GM23248 (cell line): ENCODE measurements at regions not wholly inside any gene's neighbourhood (a gene's known extent, or its start where the extent isn't known, plus 50 kb on each side); places are given as distances from the start of the nearest gene placed in this dataset.
A peak's percentile ranks its signal among the peaks of the same experiment; 100 is the strongest.

Experiments
- DNase-seq: peaks from one replicate; pipeline ENCODE4 v3.0.0-alpha.2; 2015
- H2AFZ ChIP-seq: fragments of 200-600 bp; sonication (generic); 2 replicates; pipeline ENCODE4 v1.6.1; 2016; ENCODE audit warnings: antibody characterized with exemption
- H3F3A ChIP-seq: fragments of 200-600 bp; sonication (generic); 2 replicates; pipeline ENCODE4 v1.6.1; 2016; ENCODE audit warnings: mild to moderate bottlenecking, antibody characterized with exemption, mixed run types; ENCODE audit not compliant: insufficient read depth
- H3K27ac ChIP-seq: fragments of 200-600 bp; sonication (generic); 2 replicates; pipeline ENCODE4 v1.5.1; 2016; ENCODE audit warnings: mild to moderate bottlenecking
- H3K27me3 ChIP-seq: fragments of 200-600 bp; sonication (generic); replicated peaks from 2 replicates; pipeline ENCODE4 v1.6.1; 2016; ENCODE audit warnings: mild to moderate bottlenecking; ENCODE audit not compliant: insufficient read depth
- H3K36me3 ChIP-seq: fragments of 200-600 bp; sonication (generic); 2 replicates; pipeline ENCODE4 v1.6.1; 2016; ENCODE audit warnings: low read depth, mild to moderate bottlenecking
- H3K4me1 ChIP-seq: fragments of 200-600 bp; sonication (generic); 2 replicates; pipeline ENCODE4 v1.6.1; 2016; ENCODE audit warnings: mild to moderate bottlenecking; ENCODE audit not compliant: insufficient read depth
- H3K4me2 ChIP-seq: fragments of 200-600 bp; sonication (generic); one replicate; pipeline ENCODE4 v1.6.1; 2016; ENCODE audit warnings: mild to moderate bottlenecking; ENCODE audit not compliant: unreplicated experiment
- H3K4me3 ChIP-seq: fragments of 200-600 bp; sonication (generic); 2 replicates; pipeline ENCODE4 v1.5.1; 2016; ENCODE audit warnings: mild to moderate bottlenecking
- H3K79me2 ChIP-seq: fragments of 200-600 bp; sonication (generic); 2 replicates; pipeline ENCODE4 v1.6.1; 2016; ENCODE audit warnings: mild to moderate bottlenecking; ENCODE audit not compliant: insufficient read depth
- H3K9ac ChIP-seq: fragments of 200-600 bp; sonication (generic); 2 replicates; pipeline ENCODE4 v1.6.1; 2016; ENCODE audit warnings: mild to moderate bottlenecking
- H3K9me2 ChIP-seq: fragments of 200-600 bp; sonication (generic); 2 replicates; pipeline ENCODE4 v1.6.1; 2016; ENCODE audit warnings: mixed run types, mild to moderate bottlenecking, moderate library complexity; ENCODE audit not compliant: insufficient read depth
- H3K9me3 ChIP-seq: fragments of 200-600 bp; sonication (generic); one replicate; pipeline ENCODE4 v1.6.1; 2017; ENCODE audit warnings: low read depth
- H4K20me1 ChIP-seq: fragments of 200-600 bp; sonication (generic); 2 replicates; pipeline ENCODE4 v1.6.0; 2016; ENCODE audit not compliant: insufficient read depth
- EZH2 ChIP-seq: fragments of 200-600 bp; sonication (generic); IDR thresholded peaks from 2 replicates; pipeline ENCODE4 v1.6.1; 2018; ENCODE audit warnings: antibody characterized with exemption, mild to moderate bottlenecking; ENCODE audit not compliant: insufficient read depth, poor library complexity, severe bottlenecking
- EZH2phosphoT487 ChIP-seq: fragments of 200-600 bp; sonication (generic); IDR thresholded peaks from 2 replicates; pipeline ENCODE4 v1.6.1; 2018; ENCODE audit warnings: antibody characterized with exemption, moderate library complexity, mild to moderate bottlenecking, low read depth; ENCODE audit not compliant: insufficient read depth
- whole genome bisulfite sequencing, 2 experiments: methylation state at CpG; one replicate each; pipeline ENCODE4 v1.1.6; 2015 to 2017; ENCODE audit warnings: low lambda C conversion rate in 2 of 2, low coverage in 1 of 2; ENCODE audit errors: missing lambda C conversion rate in 2 of 2; 5-methylcytosine and 5-hydroxymethylcytosine counted together
- in situ Hi-C: fragments of 300-500 bp; cut with MboI; formaldehyde crosslinking; loops from 2 replicates; pipeline ENCODE4 v1.15.0; 2020

- Histone ChIP-seq H2AFZ (no peak overlapping the region), H3K4me2 (no peak overlapping the region), H3K4me1 (peaks cover 22% of the 10 kb centered on the region), H3F3A (peaks cover 28% of the 10 kb centered on the region), H3K9ac (no peak overlapping the region), H4K20me1 (no peaks in the 10 kb centered on the region), H3K9me3 (no peaks in the 10 kb centered on the region), H3K9me2 (no peaks in the 10 kb centered on the region), H3K79me2 (no peaks in the 10 kb centered on the region), H3K27ac (no peak overlapping the region), H3K27me3 (no peaks in the 10 kb centered on the region), H3K36me3 (no peaks in the 10 kb centered on the region), H3K4me3 (no peak overlapping the region)
- 94 to 97% methylated on average over 4 of the region's 4 CpGs for WGBS, 2 experiments
- in situ Hi-C loops, result no loop called here
- no peak for TF ChIP-seq EZH2phosphoT487
- TF ChIP-seq EZH2, result no peak
- no peak for DNase-seq
Measured at GRCh38 chr1:244318078-244318477, 133.6 kb downstream of the ADSS2 start.

GRCh38 chr1:244318512-244318911 lies 133.2 kb downstream of the ADSS2 start:
- peaks cover 32% of the 10 kb centered on the region for H3F3A ChIP-seq
- H3K36me3 ChIP-seq, result no peaks in the 10 kb centered on the region
- H2AFZ ChIP-seq, result no peak overlapping the region
- no peak overlapping the region for H3K9ac ChIP-seq
- H3K9me3 ChIP-seq, result no peaks in the 10 kb centered on the region
- H3K4me3 ChIP-seq, result no peak overlapping the region
- no peaks in the 10 kb centered on the region for H3K79me2 ChIP-seq
- TF ChIP-seq EZH2phosphoT487 (no peak), EZH2 (no peak)
- 96 to 99% methylated on average over 5 of the region's 5 CpGs for WGBS, 2 experiments
- no peaks in the 10 kb centered on the region for H3K9me2 ChIP-seq
- no peak for DNase-seq
- no peak overlapping the region for H3K27ac ChIP-seq
- no peak overlapping the region for H3K4me2 ChIP-seq
- in situ Hi-C loops, result no loop called here
- no peaks in the 10 kb centered on the region for H4K20me1 ChIP-seq
- peaks cover 26% of the 10 kb centered on the region for H3K4me1 ChIP-seq
- no peaks in the 10 kb centered on the region for H3K27me3 ChIP-seq

- H3K9ac ChIP-seq, result peak overlapping the region; percentile 50; the same call in 1 of the 2 replicates
- H3K27ac ChIP-seq, result peak overlapping the region; percentile 83
- H3K9me3 ChIP-seq, result no peaks in the 10 kb centered on the region
- H3K36me3 ChIP-seq, result no peaks in the 10 kb centered on the region
- H4K20me1 ChIP-seq, result no peaks in the 10 kb centered on the region
- peak overlapping the region; percentile 43 for H3K4me2 ChIP-seq
- no peaks in the 10 kb centered on the region for H3K79me2 ChIP-seq
- no peaks in the 10 kb centered on the region for H3K27me3 ChIP-seq
- peaks cover 32% of the 10 kb centered on the region for H3F3A ChIP-seq
- peak overlapping the region; percentile 82 for H2AFZ ChIP-seq
- H3K4me1 ChIP-seq, result peaks cover 26% of the 10 kb centered on the region
- DNase-seq, result peak; percentile 95
- 27 to 33% methylated on average over 9 of the region's 9 CpGs for WGBS, 2 experiments
- no peak for TF ChIP-seq EZH2phosphoT487
- no peak for TF ChIP-seq EZH2
- H3K4me3 ChIP-seq, result no peak overlapping the region
- no peaks in the 10 kb centered on the region for H3K9me2 ChIP-seq
- in situ Hi-C loops, result no loop called here
Measured at GRCh38 chr1:244319283-244320132, 132.2 kb downstream of the ADSS2 start.

GRCh38 chr1:244322181-244322580 lies 129.5 kb downstream of the ADSS2 start:
- Histone ChIP-seq H3K9ac (no peak overlapping the region), H3K27ac (peak overlapping the region; percentile 76), H2AFZ (no peak overlapping the region), H3K27me3 (no peaks in the 10 kb centered on the region), H3F3A (peaks cover 32% of the 10 kb centered on the region), H3K4me3 (no peak overlapping the region), H3K9me2 (no peaks in the 10 kb centered on the region), H3K4me2 (peak overlapping the region; percentile 79), H3K36me3 (no peaks in the 10 kb centered on the region), H3K4me1 (peaks cover 26% of the 10 kb centered on the region), H3K79me2 (no peaks in the 10 kb centered on the region), H3K9me3 (no peaks in the 10 kb centered on the region), H4K20me1 (no peaks in the 10 kb centered on the region)
- 88 to 100% methylated on average over 1 of the region's 1 CpG for WGBS, 2 experiments
- TF ChIP-seq EZH2, result no peak
- TF ChIP-seq EZH2phosphoT487, result no peak
- in situ Hi-C loops, result no loop called here
- no peak for DNase-seq
